Vagina (tissue), 2 donors: ENCODE measurements at regions not wholly inside any gene's neighbourhood (a gene's known extent, or its start where the extent isn't known, plus 50 kb on each side); places are given as distances from the start of the nearest gene placed in this dataset.

Experiments used
- DNase-seq, 2 donors: peaks; one replicate each; pipeline ENCODE4 v3.0.0-alpha.2; 2017; ENCODE audit errors: extremely low spot score in 2 of 2
- H3K27ac ChIP-seq: fragments of 200-600 bp; sonication (generic); one replicate; pipeline ENCODE4 v1.5.1; 2019
- H3K27me3 ChIP-seq: fragments of 200-600 bp; sonication (generic); one replicate; pipeline ENCODE4 v1.5.1; 2019
- H3K36me3 ChIP-seq, 2 donors: fragments of 200-600 bp; sonication (generic); one replicate each; pipeline ENCODE4 v1.5.1; 2017 to 2019
- H3K4me1 ChIP-seq: fragments of 200-600 bp; sonication (generic); one replicate; pipeline ENCODE4 v1.5.1; 2019
- H3K4me3 ChIP-seq, 2 donors: fragments of 200-600 bp; sonication (generic); 1 replicate in 1 of 2; 2 replicates in 1 of 2; pipeline ENCODE4 v1.5.1; 2016 to 2019
- H3K9me3 ChIP-seq: fragments of 200-600 bp; sonication (generic); one replicate; pipeline ENCODE4 v1.5.1; 2019
- POLR2A ChIP-seq, 2 donors: fragments of 450-650 bp; IDR thresholded peaks; one replicate each; pipeline ENCODE4 v1.6.1; 2017; ENCODE audit warnings: antibody characterized with exemption in 2 of 2, mild to moderate bottlenecking in 2 of 2, moderate library complexity in 2 of 2
- POLR2AphosphoS5 ChIP-seq, 2 donors: sonication (generic); formaldehyde crosslinking; IDR thresholded peaks; one replicate each; pipeline ENCODE4 v1.9.0; 2017; ENCODE audit warnings: antibody characterized with exemption in 2 of 2, mild to moderate bottlenecking in 2 of 2, low read depth in 1 of 2; ENCODE audit not compliant: insufficient read depth in 1 of 2
- intact Hi-C: fragments of 100-400 bp; cut with DNase I; formaldehyde crosslinking; loops from one replicate; pipeline ENCODE4 v1.15.1; 2023
- TF ChIP-seq, protein P1 (sequence below), 3 experiments: fragments of 450-650 bp in 2 of 3; fragments of 200-600 bp in 1 of 3; sonication (generic) in 1 of 3; IDR thresholded peaks; one replicate each; pipeline ENCODE4 v1.5.1; 2017 to 2019; ENCODE audit warnings: antibody characterized with exemption in 3 of 3, mild to moderate bottlenecking in 2 of 3, moderate library complexity in 2 of 3

DNA sequence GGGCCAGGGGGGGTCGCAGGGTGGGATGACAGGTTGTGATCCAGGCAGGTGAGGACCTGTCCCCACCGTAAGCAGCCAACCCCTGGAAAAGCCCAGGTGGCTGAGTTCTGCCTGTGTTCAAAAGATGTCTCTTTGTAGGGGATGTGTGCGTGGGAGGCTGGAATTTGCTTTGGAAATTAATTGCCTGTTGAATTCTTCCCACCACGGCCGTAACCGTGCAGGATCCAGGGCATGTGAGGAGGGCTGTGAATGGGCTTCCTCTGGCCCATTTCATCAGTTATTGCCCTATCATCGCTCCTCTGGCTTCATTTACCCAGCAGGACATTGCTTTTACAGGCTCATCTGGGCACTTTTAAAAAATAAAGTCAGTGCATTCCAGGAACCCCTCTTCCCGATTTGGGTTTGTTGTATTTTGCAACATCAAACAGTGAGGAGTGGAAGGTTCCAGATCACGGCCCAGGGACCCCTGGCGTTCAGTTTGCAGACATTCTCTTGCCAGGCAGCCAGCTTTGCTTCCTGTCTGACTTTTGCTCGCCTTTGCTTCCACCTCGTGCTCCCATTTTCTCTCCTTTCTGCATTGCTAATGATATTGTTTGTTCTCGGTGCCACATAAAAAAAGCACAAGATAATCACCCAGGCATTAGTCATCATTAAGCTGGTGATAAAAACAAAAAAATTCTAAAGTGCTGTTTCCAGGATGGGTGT is 1306.6 kb downstream of the BRD1 start:
- intact Hi-C loops: no loop called here
- H3K4me3 ChIP-seq: no peak overlapping the region
- no peaks in the 10 kb centered on the region for H3K4me1 ChIP-seq
- no peaks in the 10 kb centered on the region for H3K27me3 ChIP-seq
- H3K36me3 ChIP-seq: no peaks in the 10 kb centered on the region
- H3K9me3 ChIP-seq: no peaks in the 10 kb centered on the region
- TF ChIP-seq, protein P1, sequence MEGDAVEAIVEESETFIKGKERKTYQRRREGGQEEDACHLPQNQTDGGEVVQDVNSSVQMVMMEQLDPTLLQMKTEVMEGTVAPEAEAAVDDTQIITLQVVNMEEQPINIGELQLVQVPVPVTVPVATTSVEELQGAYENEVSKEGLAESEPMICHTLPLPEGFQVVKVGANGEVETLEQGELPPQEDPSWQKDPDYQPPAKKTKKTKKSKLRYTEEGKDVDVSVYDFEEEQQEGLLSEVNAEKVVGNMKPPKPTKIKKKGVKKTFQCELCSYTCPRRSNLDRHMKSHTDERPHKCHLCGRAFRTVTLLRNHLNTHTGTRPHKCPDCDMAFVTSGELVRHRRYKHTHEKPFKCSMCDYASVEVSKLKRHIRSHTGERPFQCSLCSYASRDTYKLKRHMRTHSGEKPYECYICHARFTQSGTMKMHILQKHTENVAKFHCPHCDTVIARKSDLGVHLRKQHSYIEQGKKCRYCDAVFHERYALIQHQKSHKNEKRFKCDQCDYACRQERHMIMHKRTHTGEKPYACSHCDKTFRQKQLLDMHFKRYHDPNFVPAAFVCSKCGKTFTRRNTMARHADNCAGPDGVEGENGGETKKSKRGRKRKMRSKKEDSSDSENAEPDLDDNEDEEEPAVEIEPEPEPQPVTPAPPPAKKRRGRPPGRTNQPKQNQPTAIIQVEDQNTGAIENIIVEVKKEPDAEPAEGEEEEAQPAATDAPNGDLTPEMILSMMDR (IDR thresholded peaks at IDR 0.05): no peak
- TF ChIP-seq POLR2A (IDR thresholded peaks at IDR 0.05): no peak
- TF ChIP-seq POLR2AphosphoS5 (IDR thresholded peaks at IDR 0.05; ENCODE audit: insufficient read depth in 1 of 2, low read depth in 1 of 2): no peak
- no peak overlapping the region for H3K27ac ChIP-seq
- no peak for DNase-seq

- no peaks in the 10 kb centered on the region for H3K36me3 ChIP-seq
- intact Hi-C loops: no loop called here
- no peaks in the 10 kb centered on the region for H3K9me3 ChIP-seq
- TF ChIP-seq POLR2AphosphoS5 (IDR thresholded peaks at IDR 0.05; ENCODE audit: insufficient read depth in 1 of 2, low read depth in 1 of 2): no peak
- TF ChIP-seq POLR2A (IDR thresholded peaks at IDR 0.05): no peak
- TF ChIP-seq, protein P1 (IDR thresholded peaks at IDR 0.05): no peak
- H3K4me1 ChIP-seq: no peaks in the 10 kb centered on the region
- no peaks in the 10 kb centered on the region for H3K27me3 ChIP-seq
- H3K4me3 ChIP-seq: no peak overlapping the region
- no peak overlapping the region for H3K27ac ChIP-seq
- no peak for DNase-seq
Observed at GRCh38 chr22:48520207-48520606, 1307.5 kb downstream of the BRD1 start.

- Histone ChIP-seq H3K4me3 (no peak overlapping the region), H3K4me1 (no peaks in the 10 kb centered on the region), H3K27ac (no peak overlapping the region), H3K36me3 (no peaks in the 10 kb centered on the region), H3K27me3 (no peaks in the 10 kb centered on the region), H3K9me3 (no peaks in the 10 kb centered on the region)
- DNase-seq: no peak
- TF ChIP-seq POLR2A (IDR thresholded peaks at IDR 0.05): no peak
- TF ChIP-seq, protein P1 (IDR thresholded peaks at IDR 0.05): no peak
- TF ChIP-seq POLR2AphosphoS5 (IDR thresholded peaks at IDR 0.05; ENCODE audit: insufficient read depth in 1 of 2, low read depth in 1 of 2): no peak
- intact Hi-C loops: no loop called here
Observed at GRCh38 chr22:48517039-48518030, 1310.3 kb downstream of the BRD1 start.

DNA sequence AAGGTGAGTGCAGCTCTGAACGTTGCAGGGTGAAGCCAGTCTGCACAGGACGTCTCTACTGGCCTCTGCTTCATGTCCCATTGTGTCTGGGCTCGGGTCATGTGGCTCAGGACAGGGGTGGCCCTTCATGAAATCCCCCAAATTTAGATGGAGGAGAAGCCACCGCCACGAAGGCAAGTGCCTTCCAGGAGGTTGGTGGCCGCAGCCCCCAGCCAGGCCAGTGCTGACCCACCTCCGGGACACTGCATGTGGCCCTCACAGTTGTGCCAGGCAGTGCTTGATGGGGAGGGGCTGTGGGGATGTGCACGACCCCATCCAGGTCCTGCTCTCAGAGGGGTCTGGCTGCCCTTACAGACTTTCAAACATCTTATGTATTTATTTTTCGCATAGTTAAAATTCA is 1311.1 kb downstream of the BRD1 start:
- TF ChIP-seq, protein P1 (IDR thresholded peaks at IDR 0.05): no peak
- TF ChIP-seq POLR2AphosphoS5 (IDR thresholded peaks at IDR 0.05; ENCODE audit: insufficient read depth in 1 of 2, low read depth in 1 of 2): no peak
- no peak for TF ChIP-seq POLR2A (IDR thresholded peaks at IDR 0.05)
- no peaks in the 10 kb centered on the region for H3K9me3 ChIP-seq
- H3K27me3 ChIP-seq: no peaks in the 10 kb centered on the region
- H3K4me1 ChIP-seq: no peaks in the 10 kb centered on the region
- intact Hi-C loops: no loop called here
- DNase-seq: no peak
- H3K4me3 ChIP-seq: no peak overlapping the region
- no peaks in the 10 kb centered on the region for H3K36me3 ChIP-seq
- no peak overlapping the region for H3K27ac ChIP-seq
